ENCODE measurements at regions not wholly inside any gene's neighbourhood (a gene's known extent, or its start where the extent isn't known, plus 50 kb on each side); places are given as distances from the start of the nearest gene placed in this dataset.

DNA sequence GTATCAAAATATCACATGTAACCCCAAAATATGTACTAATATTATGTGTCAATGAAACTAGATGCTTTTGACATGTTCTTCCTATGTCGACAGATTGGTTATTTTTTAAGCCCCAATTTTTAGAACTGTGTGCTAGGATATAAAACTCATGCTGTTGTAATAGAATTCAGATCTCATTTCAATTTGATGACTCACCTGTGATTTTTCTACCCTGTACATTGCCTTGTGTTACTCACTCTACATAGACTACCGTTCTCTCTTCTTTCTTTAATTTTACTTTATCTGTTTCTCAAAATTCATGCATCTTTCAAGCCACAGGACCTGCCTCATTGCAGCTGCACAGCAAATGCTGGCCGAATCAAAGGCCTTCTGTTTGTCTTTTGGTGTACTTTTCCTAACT, 284.5 kb downstream of the MAT2B start:
- Histone ChIP-seq H3K4me1 (ENCODE audit: control insufficient read depth, extremely low read depth, insufficient read depth, low read length) (no peaks in the 10 kb centered on the region), H3K36me3 (ENCODE audit: control insufficient read depth in 2 of 2, extremely low read depth in 1 of 2, insufficient read depth in 2 of 2, low read length in 2 of 2) (no peaks in the 10 kb centered on the region), H3K9me1 (replicated peaks; ENCODE audit: control insufficient read depth, extremely low read depth, insufficient read depth, low read length) (no peaks in the 10 kb centered on the region), H3K27me3 (ENCODE audit: control insufficient read depth in 2 of 2, insufficient read depth in 2 of 2, low read length in 2 of 2) (no peaks in the 10 kb centered on the region), H3K27ac (ENCODE audit: insufficient read depth, low read depth, low read length) (no peak overlapping the region), H3K9ac (replicated peaks; ENCODE audit: extremely low read depth, insufficient read depth, low read length) (no peak overlapping the region), H3K79me2 (ENCODE audit: control insufficient read depth, insufficient read depth, low read length) (no peaks in the 10 kb centered on the region), H3K9me3 (replicated peaks; ENCODE audit: control insufficient read depth, insufficient read depth, low read length) (no peaks in the 10 kb centered on the region), H3K4me2 (ENCODE audit: insufficient read depth, low read length) (no peak overlapping the region), H4K20me1 (replicated peaks; ENCODE audit: control insufficient read depth, extremely low read depth, insufficient read depth, low read length) (no peaks in the 10 kb centered on the region), H3K4me3 (replicated peaks in 1 of 3; ENCODE audit: insufficient read depth in 1 of 3, low read depth in 1 of 3, low read length in 3 of 3) (no peak overlapping the region), H2AFZ (ENCODE audit: low read depth, low read length) (no peak overlapping the region)
- ChIA-PET POLR2A (no interaction called here), CTCF (no interaction called here)
- DNase-seq (ENCODE audit: low read depth, low spot score) (no peak), FAIRE-seq (no peak)
- dilution Hi-C loops (cut with MboI; ENCODE audit: extremely low pct_ligation_motif_present, low sequenced_read_pairs), result no loop called here
- TF ChIP-seq GATA2 (IDR thresholded peaks at IDR 0.05; ENCODE audit: insufficient read depth, insufficient read length, low read depth, low read length) (no peak), FOS (IDR thresholded peaks at IDR 0.05; ENCODE audit: borderline replicate concordance, insufficient read depth, low read length) (peak; percentile 37), MYC (IDR thresholded peaks at IDR 0.05; ENCODE audit: low read depth, low read length) (no peak)
- intact Hi-C loops (cut with micrococcal nuclease), result no loop called here
- BruUV-seq (replicated peaks), result no TSS peak

- BruUV-seq (replicated peaks), result no TSS peak
- dilution Hi-C loops (cut with MboI; ENCODE audit: extremely low pct_ligation_motif_present, low sequenced_read_pairs), result no loop called here
- no peak overlapping the region for H3K4me2 ChIP-seq (ENCODE audit: insufficient read depth, low read length)
- no peak overlapping the region for H3K4me3 ChIP-seq (replicated peaks in 1 of 3; ENCODE audit: insufficient read depth in 1 of 3, low read depth in 1 of 3, low read length in 3 of 3)
- ChIA-PET CTCF (no interaction called here), POLR2A (no interaction called here)
- H2AFZ ChIP-seq (ENCODE audit: low read depth, low read length), result no peak overlapping the region
- no peak overlapping the region for H3K27ac ChIP-seq (ENCODE audit: insufficient read depth, low read depth, low read length)
- H3K9me3 ChIP-seq (replicated peaks; ENCODE audit: control insufficient read depth, insufficient read depth, low read length), result no peaks in the 10 kb centered on the region
- DNase-seq (ENCODE audit: low read depth, low spot score), result no peak
- no peaks in the 10 kb centered on the region for H3K36me3 ChIP-seq (ENCODE audit: control insufficient read depth in 2 of 2, extremely low read depth in 1 of 2, insufficient read depth in 2 of 2, low read length in 2 of 2)
- no peaks in the 10 kb centered on the region for H4K20me1 ChIP-seq (replicated peaks; ENCODE audit: control insufficient read depth, extremely low read depth, insufficient read depth, low read length)
- no peaks in the 10 kb centered on the region for H3K9me1 ChIP-seq (replicated peaks; ENCODE audit: control insufficient read depth, extremely low read depth, insufficient read depth, low read length)
- H3K79me2 ChIP-seq (ENCODE audit: control insufficient read depth, insufficient read depth, low read length), result no peaks in the 10 kb centered on the region
- no peak overlapping the region for H3K9ac ChIP-seq (replicated peaks; ENCODE audit: extremely low read depth, insufficient read depth, low read length)
- H3K27me3 ChIP-seq (ENCODE audit: control insufficient read depth in 2 of 2, insufficient read depth in 2 of 2, low read length in 2 of 2), result no peaks in the 10 kb centered on the region
- FAIRE-seq, result no peak
- H3K4me1 ChIP-seq (ENCODE audit: control insufficient read depth, extremely low read depth, insufficient read depth, low read length), result no peaks in the 10 kb centered on the region
- intact Hi-C loops (cut with micrococcal nuclease), result no loop called here
- TF ChIP-seq POLR2AphosphoS5 (IDR thresholded peaks at IDR 0.05; ENCODE audit: insufficient read depth, low read depth, low read length), result no peak
These were observed 285.1 kb downstream of the MAT2B start for GRCh38 chr5:163790497-163790896.

Data from endothelial cell of umbilical vein (primary cell).